ENCODE measurements at regions not wholly inside any gene's neighbourhood (a gene's known extent, or its start where the extent isn't known, plus 50 kb on each side); places are given as distances from the start of the nearest gene placed in this dataset.

- TF ChIP-seq CTCF (IDR thresholded peaks at IDR 0.05) (no peak), POLR2AphosphoS5 (IDR thresholded peaks at IDR 0.05) (no peak), POLR2A (IDR thresholded peaks at IDR 0.05; ENCODE audit: low read depth) (no peak)
These were observed 211.0 kb upstream of the ADAMTS16 start for GRCh38 chr5:4929092-4929655.
